ENCODE measurements at regions not wholly inside any gene's neighbourhood (a gene's known extent, or its start where the extent isn't known, plus 50 kb on each side); places are given as distances from the start of the nearest gene placed in this dataset.

GRCh38 chr4:160814726-160815125 is 1349.1 kb downstream of the FSTL5 start:
- DNase-seq: no peak
- no peaks in the 10 kb centered on the region for H3K36me3 Mint-ChIP-seq (ENCODE audit: low read depth)
- no peak overlapping the region for H3K27ac Mint-ChIP-seq
- H3K27me3 Mint-ChIP-seq (ENCODE audit: insufficient read depth): no peaks in the 10 kb centered on the region; the same call in 1 of the 2 replicates
- peaks cover 23% of the 10 kb centered on the region for H3K9me3 Mint-ChIP-seq
- H3K4me3 Mint-ChIP-seq: no peak overlapping the region
- no peaks in the 10 kb centered on the region for H3K4me1 Mint-ChIP-seq (ENCODE audit: low read depth)
- TF ChIP-seq CTCF (IDR thresholded peaks at IDR 0.05): no peak

- no peak for TF ChIP-seq CTCF (IDR thresholded peaks at IDR 0.05)
- Mint-ChIP-seq H3K27ac (no peak overlapping the region), H3K27me3 (ENCODE audit: insufficient read depth) (no peaks in the 10 kb centered on the region), H3K36me3 (ENCODE audit: low read depth) (no peaks in the 10 kb centered on the region), H3K4me3 (no peak overlapping the region), H3K9me3 (peaks cover 24% of the 10 kb centered on the region), H3K4me1 (ENCODE audit: low read depth) (no peaks in the 10 kb centered on the region)
- no peak for DNase-seq
These were observed 1345.2 kb downstream of the FSTL5 start for GRCh38 chr4:160818571-160818970.

DNA sequence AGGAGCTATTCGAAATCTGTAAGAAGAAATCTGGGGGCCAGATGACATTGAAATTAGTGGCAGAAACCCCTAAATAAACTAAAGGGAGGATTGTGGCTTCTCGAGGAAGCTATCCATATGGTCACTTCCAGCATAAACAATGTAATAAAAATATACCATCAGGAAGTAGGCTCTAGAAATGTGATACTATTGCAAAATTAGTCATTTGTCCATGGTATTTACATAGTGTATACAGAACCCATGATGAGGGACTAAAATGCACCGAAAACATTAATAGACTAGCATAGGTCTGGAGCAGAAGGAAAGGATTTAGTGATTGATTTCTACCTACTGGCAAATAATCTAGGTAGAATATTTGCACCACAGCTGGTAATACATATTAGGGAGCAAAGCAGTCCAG is 1344.0 kb downstream of the FSTL5 start:
- H3K9me3 Mint-ChIP-seq: peaks cover 21% of the 10 kb centered on the region
- no peak for DNase-seq
- no peaks in the 10 kb centered on the region for H3K4me1 Mint-ChIP-seq (ENCODE audit: low read depth)
- H3K27ac Mint-ChIP-seq: no peak overlapping the region
- no peak for TF ChIP-seq CTCF (IDR thresholded peaks at IDR 0.05)
- H3K27me3 Mint-ChIP-seq (ENCODE audit: insufficient read depth): no peaks in the 10 kb centered on the region
- H3K36me3 Mint-ChIP-seq (ENCODE audit: low read depth): no peaks in the 10 kb centered on the region
- H3K4me3 Mint-ChIP-seq: no peak overlapping the region

DNA sequence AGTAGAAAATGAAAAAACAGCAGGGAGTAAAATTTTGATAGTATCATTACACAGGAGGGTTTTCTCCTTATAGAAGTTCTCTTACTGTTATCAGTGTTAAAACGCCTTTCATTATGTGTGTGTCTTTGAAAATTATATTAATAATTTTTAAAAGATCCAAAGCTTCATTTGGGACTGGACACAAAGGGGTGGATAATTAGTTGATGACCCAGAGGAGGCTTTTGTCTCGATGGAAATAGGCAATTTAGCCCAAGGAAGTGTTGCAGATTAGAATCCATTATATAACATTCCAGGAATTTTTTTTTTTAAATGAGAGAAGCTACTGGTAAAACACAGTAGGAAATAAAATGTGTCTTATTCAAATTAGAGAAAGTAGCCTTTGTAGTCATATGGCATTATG is 1339.3 kb downstream of the FSTL5 start:
- H3K4me3 Mint-ChIP-seq: no peak overlapping the region
- no peaks in the 10 kb centered on the region for H3K27me3 Mint-ChIP-seq (ENCODE audit: insufficient read depth)
- H3K36me3 Mint-ChIP-seq (ENCODE audit: low read depth): peaks cover 5% of the 10 kb centered on the region; the same call in 1 of the 2 replicates
- H3K4me1 Mint-ChIP-seq (ENCODE audit: low read depth): no peaks in the 10 kb centered on the region
- no peak for DNase-seq
- peaks cover 35% of the 10 kb centered on the region for H3K9me3 Mint-ChIP-seq
- no peak for TF ChIP-seq CTCF (IDR thresholded peaks at IDR 0.05)
- H3K27ac Mint-ChIP-seq: no peak overlapping the region

GRCh38 chr4:160825644-160826338 is 1338.0 kb downstream of the FSTL5 start:
- Mint-ChIP-seq H3K36me3 (ENCODE audit: low read depth) (peaks cover 5% of the 10 kb centered on the region; the same call in 1 of the 2 replicates), H3K4me3 (no peak overlapping the region), H3K9me3 (peaks cover 41% of the 10 kb centered on the region), H3K27me3 (ENCODE audit: insufficient read depth) (no peaks in the 10 kb centered on the region), H3K4me1 (ENCODE audit: low read depth) (no peaks in the 10 kb centered on the region), H3K27ac (no peak overlapping the region)
- DNase-seq: no peak
- no peak for TF ChIP-seq CTCF (IDR thresholded peaks at IDR 0.05)
